GM13977 (cell line): ENCODE measurements at regions not wholly inside any gene's neighbourhood (a gene's known extent, or its start where the extent isn't known, plus 50 kb on each side); places are given as distances from the start of the nearest gene placed in this dataset.

ENCODE experiments used
- DNase-seq: peaks from one replicate; pipeline ENCODE4 v3.0.0; 2012; ENCODE audit warnings: low spot score
- in situ Hi-C: fragments of 300-500 bp; cut with MboI; formaldehyde crosslinking; loops from one replicate; pipeline ENCODE4 v1.12.0; 2022; ENCODE audit warnings: low sequenced_read_pairs, low pct_unique_long_range_greater_than_20kb, mixed read lengths, inconsistent platforms; ENCODE audit not compliant: unreplicated experiment
- TF ChIP-seq, protein P1 (sequence below): IDR thresholded peaks from 2 replicates; pipeline ENCODE4 v1.5.1; 2012; ENCODE audit warnings: mild to moderate bottlenecking, control low read depth; ENCODE audit not compliant: insufficient read depth; ENCODE audit errors: extremely low read depth, missing control alignments

GRCh38 chr4:19614171-19614570 is 637.5 kb upstream of the SLIT2 start:
- no peak for DNase-seq
- TF ChIP-seq, protein P1, sequence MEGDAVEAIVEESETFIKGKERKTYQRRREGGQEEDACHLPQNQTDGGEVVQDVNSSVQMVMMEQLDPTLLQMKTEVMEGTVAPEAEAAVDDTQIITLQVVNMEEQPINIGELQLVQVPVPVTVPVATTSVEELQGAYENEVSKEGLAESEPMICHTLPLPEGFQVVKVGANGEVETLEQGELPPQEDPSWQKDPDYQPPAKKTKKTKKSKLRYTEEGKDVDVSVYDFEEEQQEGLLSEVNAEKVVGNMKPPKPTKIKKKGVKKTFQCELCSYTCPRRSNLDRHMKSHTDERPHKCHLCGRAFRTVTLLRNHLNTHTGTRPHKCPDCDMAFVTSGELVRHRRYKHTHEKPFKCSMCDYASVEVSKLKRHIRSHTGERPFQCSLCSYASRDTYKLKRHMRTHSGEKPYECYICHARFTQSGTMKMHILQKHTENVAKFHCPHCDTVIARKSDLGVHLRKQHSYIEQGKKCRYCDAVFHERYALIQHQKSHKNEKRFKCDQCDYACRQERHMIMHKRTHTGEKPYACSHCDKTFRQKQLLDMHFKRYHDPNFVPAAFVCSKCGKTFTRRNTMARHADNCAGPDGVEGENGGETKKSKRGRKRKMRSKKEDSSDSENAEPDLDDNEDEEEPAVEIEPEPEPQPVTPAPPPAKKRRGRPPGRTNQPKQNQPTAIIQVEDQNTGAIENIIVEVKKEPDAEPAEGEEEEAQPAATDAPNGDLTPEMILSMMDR: no peak
- in situ Hi-C loops: no loop called here

DNA sequence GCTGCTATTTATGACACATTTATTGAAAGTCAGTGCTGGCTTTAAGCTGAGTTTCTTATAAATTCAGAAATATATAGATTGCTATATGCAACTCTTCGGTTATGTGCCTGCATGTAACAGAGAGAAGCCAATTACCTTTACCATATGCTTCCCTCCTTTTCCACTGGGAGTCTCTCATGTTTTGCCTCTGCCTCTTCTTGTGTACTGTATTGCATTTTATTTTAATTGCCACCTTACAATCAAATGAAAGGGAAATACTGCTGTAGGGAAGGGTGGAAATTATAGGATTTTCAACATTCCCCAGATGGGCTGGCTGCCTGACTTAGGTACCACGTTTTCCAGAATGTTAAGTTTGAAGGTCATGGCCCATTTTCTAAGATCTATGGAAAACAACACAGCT is 655.4 kb upstream of the SLIT2 start:
- in situ Hi-C loops: no loop called here
- TF ChIP-seq, protein P1: no peak
- no peak for DNase-seq

DNA sequence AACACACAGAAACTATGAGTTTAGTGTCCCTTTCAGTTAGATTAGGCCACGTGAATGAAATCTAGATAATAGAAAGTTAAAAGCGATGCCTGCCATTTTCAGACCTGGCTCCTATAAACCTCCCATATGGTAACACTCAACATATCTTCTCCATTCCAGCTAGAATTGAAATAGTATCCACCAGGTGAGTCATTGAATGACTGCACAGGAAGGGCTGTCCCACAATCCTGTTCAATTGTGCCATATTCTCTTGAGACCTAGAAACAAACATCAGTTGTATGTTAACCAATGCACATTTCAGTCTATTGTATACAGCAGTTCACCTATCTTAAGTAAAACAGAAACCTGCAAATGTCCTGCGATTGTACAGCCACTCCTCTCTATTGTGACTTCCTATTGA is 659.3 kb upstream of the SLIT2 start:
- in situ Hi-C loops: no loop called here
- TF ChIP-seq, protein P1: no peak
- no peak for DNase-seq

DNA sequence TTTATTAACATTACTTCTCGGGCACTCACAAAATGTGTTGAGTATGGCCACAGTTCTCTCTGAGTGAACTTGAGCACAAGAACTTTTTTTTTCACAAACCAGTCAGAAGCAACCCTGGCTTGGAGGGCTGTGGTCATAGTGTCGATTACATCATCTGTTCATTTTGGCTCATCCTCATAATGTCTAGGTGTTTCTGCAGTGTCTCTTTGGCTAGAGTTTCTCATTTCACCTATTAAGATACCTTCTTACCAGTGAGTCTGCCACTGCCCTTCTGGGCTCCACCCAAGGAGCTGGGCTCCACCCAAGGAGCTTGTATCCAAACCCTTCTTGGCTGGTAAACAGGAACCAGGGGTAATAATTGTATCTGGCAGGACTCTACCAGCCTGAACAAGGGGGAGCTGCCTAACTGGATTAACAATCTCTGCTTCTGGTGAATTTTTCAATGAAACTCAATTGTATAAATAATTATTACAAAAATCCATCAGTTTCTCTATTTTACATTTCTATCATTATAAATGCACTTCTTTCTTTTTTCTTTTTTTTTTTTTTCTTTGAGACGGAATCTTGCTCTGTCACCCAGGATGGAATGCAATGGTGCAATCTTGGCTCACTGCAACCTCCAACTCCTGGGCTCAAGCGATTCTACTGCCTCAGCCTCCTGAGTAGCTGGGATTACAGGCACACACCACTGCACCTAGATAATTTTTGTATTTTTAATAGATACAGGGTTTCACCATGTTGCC is 667.7 kb upstream of the SLIT2 start:
- in situ Hi-C loops: no loop called here
- DNase-seq: no peak
- TF ChIP-seq, protein P1: no peak

DNA sequence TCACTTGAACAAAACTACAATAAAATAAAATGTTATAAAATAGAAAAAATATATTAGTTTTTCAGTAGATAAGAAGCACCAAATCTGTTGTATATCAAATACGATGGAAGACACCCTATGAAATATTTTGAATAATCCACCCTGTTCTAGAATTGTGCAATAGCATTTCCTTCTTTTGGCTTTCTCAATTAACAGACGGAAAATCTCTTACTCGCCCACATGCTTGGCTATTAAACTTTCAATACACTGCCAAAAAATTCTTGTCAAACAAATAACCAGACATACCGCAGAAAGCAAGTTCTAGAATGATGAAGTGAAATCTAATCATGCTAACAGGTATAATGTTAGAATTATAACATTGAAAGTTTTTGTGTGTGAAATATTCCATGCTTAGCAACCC is 671.6 kb upstream of the SLIT2 start:
- no peak for DNase-seq
- TF ChIP-seq, protein P1: no peak
- in situ Hi-C loops: no loop called here

- TF ChIP-seq, protein P1: no peak
- no peak for DNase-seq
- in situ Hi-C loops: no loop called here
These were observed 672.1 kb upstream of the SLIT2 start for GRCh38 chr4:19579608-19580007.

DNA sequence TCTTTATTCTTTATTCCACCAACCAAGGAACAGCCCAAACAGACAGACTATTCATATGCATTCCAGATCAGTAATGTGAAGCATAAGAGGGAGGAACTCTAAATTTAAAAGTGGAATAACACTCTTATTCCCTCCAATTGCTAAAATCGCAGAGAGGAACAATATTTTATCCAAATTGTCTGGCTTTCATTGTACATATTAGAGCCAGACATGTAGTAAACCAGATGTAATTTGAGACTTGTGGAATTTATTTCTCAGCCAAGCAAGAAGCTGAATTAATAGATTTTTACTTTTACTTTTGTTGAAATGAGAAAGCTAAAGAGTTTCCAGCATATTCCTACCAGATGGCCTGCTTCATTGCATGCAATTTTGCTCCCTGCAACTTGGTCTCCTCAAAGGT is 674.6 kb upstream of the SLIT2 start:
- in situ Hi-C loops: no loop called here
- TF ChIP-seq, protein P1: no peak
- no peak for DNase-seq
